Left ventricle myocardium inferior (tissue), 1 donor: ENCODE measurements at regions not wholly inside any gene's neighbourhood (a gene's known extent, or its start where the extent isn't known, plus 50 kb on each side); places are given as distances from the start of the nearest gene placed in this dataset.

Source experiments
- DNase-seq: peaks from one replicate; pipeline ENCODE4 v3.0.0-alpha.2; 2020
- H3K27ac ChIP-seq: fragments of 200-600 bp; replicated peaks from 2 replicates; pipeline ENCODE4 v1.8.0; 2021
- H3K27me3 ChIP-seq: fragments of 200-600 bp; 2 replicates; pipeline ENCODE4 v1.8.0; 2021; ENCODE audit warnings: low read depth
- H3K36me3 ChIP-seq: fragments of 200-600 bp; 2 replicates; pipeline ENCODE4 v1.8.0; 2021
- H3K4me1 ChIP-seq: fragments of 200-600 bp; 2 replicates; pipeline ENCODE4 v1.8.0; 2021
- H3K4me3 ChIP-seq: fragments of 200-600 bp; 2 replicates; pipeline ENCODE4 v1.8.0; 2021; ENCODE audit warnings: mild to moderate bottlenecking, moderate library complexity
- H3K9me3 ChIP-seq: fragments of 200-600 bp; replicated peaks from 2 replicates; pipeline ENCODE4 v1.8.0; 2021
- intact Hi-C: fragments of 100-400 bp; cut with micrococcal nuclease; formaldehyde crosslinking; loops from one replicate; pipeline ENCODE4 v1.11.0; 2022
- TF ChIP-seq, protein P1 (sequence below): fragments of 200-600 bp; IDR thresholded peaks from 2 replicates; pipeline ENCODE4 v1.8.0; 2021; ENCODE audit warnings: antibody characterized with exemption, mild to moderate bottlenecking, borderline replicate concordance
- donor health status: DM: no; HTN: yes; CAD: no; lungs with severe emphysema.

DNA sequence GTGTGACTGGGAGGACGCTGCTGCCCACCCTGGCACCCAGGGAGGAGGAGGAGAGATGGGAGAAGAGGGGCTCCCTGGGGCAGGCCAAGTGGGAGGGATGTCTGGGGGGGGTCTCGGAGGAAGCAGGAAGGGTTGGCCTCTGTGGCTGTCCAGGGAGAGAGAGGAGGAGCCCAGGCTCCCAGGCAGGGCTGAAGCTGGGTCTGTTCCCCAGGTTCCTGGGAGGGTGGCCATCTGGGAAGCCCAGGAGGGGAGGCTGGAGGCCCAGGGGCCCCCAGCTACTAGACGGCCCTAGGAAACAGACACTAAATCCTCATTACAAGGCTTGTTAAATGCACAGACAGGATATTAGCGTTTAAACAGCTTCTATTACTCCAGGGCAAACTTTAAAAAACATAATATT lies 139.8 kb downstream of the ENGASE start:
- DNase-seq = no peak
- Histone ChIP-seq H3K4me3 (no peak overlapping the region), H3K36me3 (no peaks in the 10 kb centered on the region), H3K9me3 (no peaks in the 10 kb centered on the region), H3K4me1 (no peaks in the 10 kb centered on the region), H3K27ac (no peak overlapping the region), H3K27me3 (peaks cover 100% of the 10 kb centered on the region)
- intact Hi-C loops = no loop called here
- TF ChIP-seq, protein P1, sequence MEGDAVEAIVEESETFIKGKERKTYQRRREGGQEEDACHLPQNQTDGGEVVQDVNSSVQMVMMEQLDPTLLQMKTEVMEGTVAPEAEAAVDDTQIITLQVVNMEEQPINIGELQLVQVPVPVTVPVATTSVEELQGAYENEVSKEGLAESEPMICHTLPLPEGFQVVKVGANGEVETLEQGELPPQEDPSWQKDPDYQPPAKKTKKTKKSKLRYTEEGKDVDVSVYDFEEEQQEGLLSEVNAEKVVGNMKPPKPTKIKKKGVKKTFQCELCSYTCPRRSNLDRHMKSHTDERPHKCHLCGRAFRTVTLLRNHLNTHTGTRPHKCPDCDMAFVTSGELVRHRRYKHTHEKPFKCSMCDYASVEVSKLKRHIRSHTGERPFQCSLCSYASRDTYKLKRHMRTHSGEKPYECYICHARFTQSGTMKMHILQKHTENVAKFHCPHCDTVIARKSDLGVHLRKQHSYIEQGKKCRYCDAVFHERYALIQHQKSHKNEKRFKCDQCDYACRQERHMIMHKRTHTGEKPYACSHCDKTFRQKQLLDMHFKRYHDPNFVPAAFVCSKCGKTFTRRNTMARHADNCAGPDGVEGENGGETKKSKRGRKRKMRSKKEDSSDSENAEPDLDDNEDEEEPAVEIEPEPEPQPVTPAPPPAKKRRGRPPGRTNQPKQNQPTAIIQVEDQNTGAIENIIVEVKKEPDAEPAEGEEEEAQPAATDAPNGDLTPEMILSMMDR = no peak

DNA sequence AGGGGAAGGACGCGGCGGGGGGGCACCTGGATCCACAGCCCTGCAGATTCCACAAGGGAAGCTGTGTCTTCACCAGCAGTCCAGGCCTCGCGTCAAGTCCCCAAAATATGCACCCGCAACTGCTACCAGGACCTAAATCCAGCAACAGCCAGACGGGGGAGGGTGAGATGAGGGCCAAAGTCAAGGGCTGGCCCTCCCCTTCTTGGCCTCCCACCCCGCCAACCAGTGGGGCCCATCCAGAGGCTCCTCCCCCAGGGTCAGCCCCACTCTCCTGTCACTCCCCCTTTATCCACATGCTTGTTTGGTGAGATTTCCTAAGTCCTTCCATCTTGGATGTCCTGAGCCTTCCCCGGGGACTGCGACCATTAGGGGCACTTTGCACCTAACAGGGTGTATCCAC lies 138.7 kb downstream of the ENGASE start:
- Histone ChIP-seq H3K4me1 (no peaks in the 10 kb centered on the region), H3K36me3 (no peaks in the 10 kb centered on the region), H3K4me3 (no peak overlapping the region), H3K9me3 (no peaks in the 10 kb centered on the region), H3K27ac (no peak overlapping the region), H3K27me3 (peaks cover 100% of the 10 kb centered on the region)
- DNase-seq = no peak
- intact Hi-C loops = no loop called here
- TF ChIP-seq, protein P1 = no peak

DNA sequence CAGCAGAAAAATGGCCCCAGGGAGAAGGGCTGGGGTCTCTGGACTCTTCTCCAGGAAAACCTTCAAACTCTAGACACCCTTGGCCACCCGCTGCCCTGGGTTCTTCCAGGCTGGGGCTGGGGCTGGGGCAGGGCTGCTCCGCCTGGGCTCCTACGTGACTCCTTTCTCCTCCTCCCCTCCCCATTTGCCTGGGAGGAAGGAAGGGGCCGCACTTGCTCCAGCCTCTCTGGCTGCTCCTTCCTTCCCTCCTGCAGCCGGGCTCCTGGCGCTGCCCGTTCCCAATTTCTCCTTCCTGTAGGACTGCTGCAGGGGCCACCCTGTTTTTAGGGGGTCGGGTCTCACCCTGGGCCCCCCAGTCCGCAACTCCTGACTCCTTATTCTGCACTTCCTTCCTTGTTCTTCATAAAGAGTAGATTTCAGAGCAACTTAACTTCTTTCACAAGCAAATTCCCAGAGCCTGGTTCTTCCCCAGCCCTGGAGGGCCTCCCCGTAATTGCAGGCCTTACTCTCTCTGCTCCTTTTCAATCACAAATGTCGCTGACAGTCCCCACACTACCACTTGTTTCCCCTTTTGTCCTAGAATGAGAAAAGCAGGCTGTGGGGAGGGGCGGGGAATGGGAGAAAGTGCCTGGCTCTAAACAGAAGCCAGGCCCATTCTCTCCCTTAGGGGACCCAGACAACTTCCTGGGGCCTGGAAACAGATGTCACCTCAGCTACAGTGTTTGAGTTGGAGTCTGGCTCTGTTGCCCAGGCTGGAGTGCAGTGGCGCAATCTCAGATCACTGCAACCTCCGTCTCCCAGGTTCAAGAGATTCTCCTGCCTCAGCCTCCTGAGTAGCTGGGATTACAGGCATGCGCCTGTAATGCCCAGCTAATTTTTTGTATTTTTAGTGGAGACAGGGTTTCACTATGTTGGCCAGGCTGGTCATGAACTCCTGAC lies 137.8 kb downstream of the ENGASE start:
- TF ChIP-seq, protein P1 = no peak
- no peaks in the 10 kb centered on the region for H3K4me1 ChIP-seq

DNA sequence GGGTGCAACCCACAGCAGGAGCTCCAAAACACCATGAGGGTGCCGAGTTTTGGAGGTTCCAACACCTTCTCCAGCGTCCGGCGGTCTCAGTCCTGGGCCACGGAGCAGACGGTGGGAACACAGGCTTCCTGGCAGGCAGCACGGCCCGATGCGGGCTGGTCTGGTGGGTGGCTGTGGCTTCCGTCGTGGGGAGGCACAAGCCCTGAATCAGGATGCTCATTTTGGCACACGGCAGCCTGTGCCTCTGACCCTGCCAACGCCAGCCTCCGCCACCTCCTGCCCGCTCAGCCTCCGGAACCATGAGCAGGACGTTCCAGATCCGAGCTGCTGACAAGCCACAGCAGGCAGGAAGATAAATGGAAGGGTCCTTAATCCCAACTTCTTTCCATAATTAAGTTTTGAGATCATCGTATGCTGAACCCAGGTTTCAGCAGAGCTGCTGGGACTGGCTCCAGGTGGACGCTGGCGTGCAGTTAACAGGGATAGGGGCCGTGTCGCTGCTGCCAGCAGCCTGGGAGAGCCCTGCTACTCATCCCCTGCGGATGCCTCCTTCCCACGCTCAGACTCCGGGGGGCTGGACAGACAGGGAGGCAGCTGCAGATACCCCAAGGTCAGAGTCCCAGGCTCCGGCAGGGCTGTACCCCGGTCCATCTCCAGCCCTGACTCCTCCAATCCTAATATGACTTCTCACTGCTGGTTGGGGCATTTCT lies 136.6 kb downstream of the ENGASE start:
- intact Hi-C loops = no loop called here
- DNase-seq = no peak
- Histone ChIP-seq H3K36me3 (no peaks in the 10 kb centered on the region), H3K27ac (no peak overlapping the region), H3K4me1 (no peaks in the 10 kb centered on the region), H3K4me3 (no peak overlapping the region), H3K9me3 (no peaks in the 10 kb centered on the region), H3K27me3 (peaks cover 100% of the 10 kb centered on the region)
- TF ChIP-seq, protein P1 = no peak

More for the DNA sequence above, 137.8 kb downstream of the ENGASE start:
- no peak overlapping the region for H3K27ac ChIP-seq
- DNase-seq = no peak
- H3K36me3 ChIP-seq = no peaks in the 10 kb centered on the region
- no peak overlapping the region for H3K4me3 ChIP-seq
- H3K9me3 ChIP-seq = no peaks in the 10 kb centered on the region
- intact Hi-C loops = no loop called here
- H3K27me3 ChIP-seq = peaks cover 100% of the 10 kb centered on the region

DNA sequence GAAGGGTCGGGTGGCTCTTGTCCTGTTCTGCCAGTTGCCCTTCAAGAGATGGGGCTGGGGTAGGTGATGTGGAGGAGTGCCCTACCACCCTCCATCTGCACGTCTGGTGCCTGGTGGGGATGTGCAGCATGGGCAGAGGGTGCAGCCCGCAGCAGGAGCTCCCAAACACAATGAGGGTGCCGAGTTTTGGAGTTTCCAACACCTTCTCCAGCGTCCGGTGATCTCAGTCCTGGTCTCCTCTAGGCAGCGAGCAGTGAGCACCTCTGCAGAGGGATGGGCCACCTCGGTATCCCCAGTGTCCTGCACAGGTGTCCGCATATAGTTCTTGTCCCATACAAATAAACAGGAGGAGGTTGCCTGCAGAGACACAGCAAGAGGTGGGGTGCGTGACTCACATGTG lies 136.0 kb downstream of the ENGASE start:
- no peaks in the 10 kb centered on the region for H3K9me3 ChIP-seq
- H3K36me3 ChIP-seq = no peaks in the 10 kb centered on the region
- intact Hi-C loops = no loop called here
- DNase-seq = no peak
- no peak overlapping the region for H3K4me3 ChIP-seq
- peaks cover 100% of the 10 kb centered on the region for H3K27me3 ChIP-seq
- TF ChIP-seq, protein P1 = no peak
- no peaks in the 10 kb centered on the region for H3K4me1 ChIP-seq
- H3K27ac ChIP-seq = no peak overlapping the region
